Peyer's patch (tissue), 4 donors: ENCODE measurements at regions not wholly inside any gene's neighbourhood (a gene's known extent, or its start where the extent isn't known, plus 50 kb on each side); places are given as distances from the start of the nearest gene placed in this dataset.

Experiments
- DNase-seq, 3 donors: peaks; one replicate each; pipeline ENCODE4 v3.0.0-alpha.2; 2017 to 2019
- H3K27ac ChIP-seq, 4 donors: fragments of 200-600 bp; sonication (generic); one replicate each; pipeline ENCODE4 v1.5.1; 2016 to 2019
- H3K27me3 ChIP-seq, 2 donors: fragments of 200-600 bp; sonication (generic); one replicate each; pipeline ENCODE4 v1.5.1; 2019
- H3K36me3 ChIP-seq, 3 donors: fragments of 200-600 bp; sonication (generic); one replicate each; pipeline ENCODE4 v1.5.1; 2016 to 2019
- H3K4me1 ChIP-seq, 4 donors: fragments of 200-600 bp; sonication (generic); one replicate each; pipeline ENCODE4 v1.5.1; 2016 to 2019
- H3K4me3 ChIP-seq, 4 donors: fragments of 200-600 bp; sonication (generic); 1 replicate in 3 of 4; 2 replicates in 1 of 4; pipeline ENCODE4 v1.5.1; 2016 to 2019; ENCODE audit warnings: mild to moderate bottlenecking in 1 of 4
- H3K9me3 ChIP-seq, 4 donors: fragments of 200-600 bp; sonication (generic); one replicate each; pipeline ENCODE4 v1.5.1; 2016 to 2019; ENCODE audit warnings: mild to moderate bottlenecking in 1 of 4
- POLR2A ChIP-seq, 2 donors: fragments of 450-650 bp; IDR thresholded peaks; one replicate each; pipeline ENCODE4 v1.5.1; 2017; ENCODE audit warnings: antibody characterized with exemption in 2 of 2, mild to moderate bottlenecking in 2 of 2, moderate library complexity in 2 of 2
- TF ChIP-seq, protein P1 (sequence below), 6 experiments: fragments of 450-650 bp in 4 of 6; fragments of 200-600 bp in 2 of 6; sonication (generic) in 1 of 6; IDR thresholded peaks; one replicate each; pipeline ENCODE4 v1.5.1; 2017 to 2019; ENCODE audit warnings: antibody characterized with exemption in 6 of 6, mild to moderate bottlenecking in 3 of 6, moderate library complexity in 1 of 6

DNA sequence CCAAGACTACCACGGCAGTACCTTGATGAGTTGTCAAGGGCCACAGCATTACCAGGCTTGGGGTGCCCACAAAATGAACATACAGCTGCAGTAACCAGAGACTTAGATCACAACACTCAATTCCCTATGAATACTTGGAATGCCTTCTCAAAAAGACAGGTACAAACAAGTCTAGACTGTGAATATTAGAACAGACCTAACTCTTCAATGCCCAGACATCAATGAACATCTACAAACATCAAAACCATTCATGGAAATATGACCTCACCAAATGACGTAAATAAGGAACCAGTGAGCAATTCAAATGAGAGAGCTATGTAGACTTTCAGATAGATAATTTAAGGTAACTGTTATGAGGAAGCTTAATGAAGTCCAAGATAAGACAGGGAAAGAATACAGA is 185.1 kb upstream of the POU1F1 start:
- Histone ChIP-seq H3K27ac (no peak overlapping the region), H3K4me1 (no peaks in the 10 kb centered on the region), H3K4me3 (no peak overlapping the region), H3K9me3 (no peaks in the 10 kb centered on the region), H3K27me3 (no peaks in the 10 kb centered on the region), H3K36me3 (no peaks in the 10 kb centered on the region)
- TF ChIP-seq, protein P1, sequence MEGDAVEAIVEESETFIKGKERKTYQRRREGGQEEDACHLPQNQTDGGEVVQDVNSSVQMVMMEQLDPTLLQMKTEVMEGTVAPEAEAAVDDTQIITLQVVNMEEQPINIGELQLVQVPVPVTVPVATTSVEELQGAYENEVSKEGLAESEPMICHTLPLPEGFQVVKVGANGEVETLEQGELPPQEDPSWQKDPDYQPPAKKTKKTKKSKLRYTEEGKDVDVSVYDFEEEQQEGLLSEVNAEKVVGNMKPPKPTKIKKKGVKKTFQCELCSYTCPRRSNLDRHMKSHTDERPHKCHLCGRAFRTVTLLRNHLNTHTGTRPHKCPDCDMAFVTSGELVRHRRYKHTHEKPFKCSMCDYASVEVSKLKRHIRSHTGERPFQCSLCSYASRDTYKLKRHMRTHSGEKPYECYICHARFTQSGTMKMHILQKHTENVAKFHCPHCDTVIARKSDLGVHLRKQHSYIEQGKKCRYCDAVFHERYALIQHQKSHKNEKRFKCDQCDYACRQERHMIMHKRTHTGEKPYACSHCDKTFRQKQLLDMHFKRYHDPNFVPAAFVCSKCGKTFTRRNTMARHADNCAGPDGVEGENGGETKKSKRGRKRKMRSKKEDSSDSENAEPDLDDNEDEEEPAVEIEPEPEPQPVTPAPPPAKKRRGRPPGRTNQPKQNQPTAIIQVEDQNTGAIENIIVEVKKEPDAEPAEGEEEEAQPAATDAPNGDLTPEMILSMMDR (IDR thresholded peaks at IDR 0.05), result no peak
- TF ChIP-seq POLR2A (IDR thresholded peaks at IDR 0.05), result no peak
- no peak for DNase-seq

DNA sequence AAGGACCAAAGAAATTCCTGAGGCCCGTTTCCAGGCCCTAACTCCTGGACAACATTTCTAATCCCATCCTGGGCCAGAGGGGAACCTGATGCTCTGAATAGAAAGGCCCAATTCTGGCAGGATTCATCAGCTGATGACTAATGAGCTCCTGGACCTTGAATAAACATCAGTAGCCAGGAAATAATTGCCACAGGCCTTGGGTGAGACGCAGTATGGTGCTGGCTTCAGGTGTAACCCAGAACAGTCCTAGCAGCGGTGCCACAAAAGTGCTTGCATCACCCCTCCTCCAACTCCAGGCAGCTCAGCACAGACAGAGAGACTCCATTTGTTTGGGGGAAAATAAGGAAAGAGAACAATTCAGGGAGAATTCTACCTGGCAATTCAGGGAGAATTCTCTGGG is 184.7 kb upstream of the POU1F1 start:
- Histone ChIP-seq H3K27ac (no peak overlapping the region), H3K4me3 (no peak overlapping the region), H3K4me1 (no peaks in the 10 kb centered on the region), H3K9me3 (no peaks in the 10 kb centered on the region), H3K27me3 (no peaks in the 10 kb centered on the region), H3K36me3 (no peaks in the 10 kb centered on the region)
- no peak for DNase-seq
- no peak for TF ChIP-seq POLR2A (IDR thresholded peaks at IDR 0.05)
- TF ChIP-seq, protein P1 (IDR thresholded peaks at IDR 0.05), result no peak

DNA sequence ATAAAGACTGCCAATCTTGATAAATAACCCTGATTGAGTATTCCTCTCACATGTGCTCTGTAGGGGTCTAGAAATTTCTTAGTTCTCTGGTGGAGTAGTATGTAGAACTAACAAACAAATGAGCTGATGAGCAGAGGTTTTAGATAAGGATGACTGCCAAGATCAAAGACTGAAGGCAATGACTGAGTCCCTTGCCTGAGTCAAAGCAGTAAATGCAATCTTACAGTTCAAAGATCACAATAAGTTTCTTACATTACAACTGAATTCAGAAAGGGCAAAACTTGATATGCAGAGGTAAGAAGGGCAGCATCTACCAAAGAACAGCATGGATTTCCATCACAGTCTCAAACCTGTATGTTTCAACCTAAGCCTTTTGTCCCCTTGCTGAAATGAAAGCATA is 172.2 kb upstream of the POU1F1 start:
- H3K4me1 ChIP-seq, result no peaks in the 10 kb centered on the region
- no peak for DNase-seq
- TF ChIP-seq, protein P1 (IDR thresholded peaks at IDR 0.05), result no peak
- no peak for TF ChIP-seq POLR2A (IDR thresholded peaks at IDR 0.05)

DNA sequence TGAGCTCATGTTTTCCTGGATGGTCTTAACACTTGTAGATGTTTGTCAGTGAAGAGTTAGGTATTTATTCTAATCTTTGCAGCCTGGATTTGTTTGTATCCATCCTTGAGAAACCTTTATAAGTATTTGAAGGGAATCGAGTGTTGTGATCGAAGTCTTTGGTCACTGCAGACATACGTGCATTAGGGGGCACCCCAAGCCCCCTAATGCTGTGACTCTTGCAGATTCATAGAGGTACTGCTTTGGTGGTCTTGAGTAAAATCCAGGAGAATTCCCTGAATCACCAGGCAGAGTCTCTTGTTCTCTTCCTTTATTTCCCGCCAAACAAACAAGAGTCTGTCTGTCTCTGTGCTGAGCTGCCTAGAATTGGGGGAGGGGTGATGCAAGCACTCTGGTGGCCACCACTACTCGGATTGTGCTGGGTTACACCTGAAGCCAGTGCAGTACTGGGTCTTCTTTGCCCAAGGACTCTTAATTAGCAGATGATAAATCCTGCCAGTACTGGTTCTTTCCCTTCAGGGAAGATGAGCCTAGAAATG is 170.5 kb upstream of the POU1F1 start:
- H3K27ac ChIP-seq, result no peak overlapping the region
- H3K4me1 ChIP-seq, result no peaks in the 10 kb centered on the region
- TF ChIP-seq, protein P1 (IDR thresholded peaks at IDR 0.05), result no peak
- TF ChIP-seq POLR2A (IDR thresholded peaks at IDR 0.05), result no peak
- no peak overlapping the region for H3K4me3 ChIP-seq
- no peaks in the 10 kb centered on the region for H3K36me3 ChIP-seq
- no peaks in the 10 kb centered on the region for H3K9me3 ChIP-seq
- no peak for DNase-seq
- H3K27me3 ChIP-seq, result no peaks in the 10 kb centered on the region

More for the DNA sequence above, 172.2 kb upstream of the POU1F1 start:
- H3K4me3 ChIP-seq, result no peak overlapping the region
- no peaks in the 10 kb centered on the region for H3K36me3 ChIP-seq
- H3K9me3 ChIP-seq, result no peaks in the 10 kb centered on the region
- no peak overlapping the region for H3K27ac ChIP-seq
- no peaks in the 10 kb centered on the region for H3K27me3 ChIP-seq

DNA sequence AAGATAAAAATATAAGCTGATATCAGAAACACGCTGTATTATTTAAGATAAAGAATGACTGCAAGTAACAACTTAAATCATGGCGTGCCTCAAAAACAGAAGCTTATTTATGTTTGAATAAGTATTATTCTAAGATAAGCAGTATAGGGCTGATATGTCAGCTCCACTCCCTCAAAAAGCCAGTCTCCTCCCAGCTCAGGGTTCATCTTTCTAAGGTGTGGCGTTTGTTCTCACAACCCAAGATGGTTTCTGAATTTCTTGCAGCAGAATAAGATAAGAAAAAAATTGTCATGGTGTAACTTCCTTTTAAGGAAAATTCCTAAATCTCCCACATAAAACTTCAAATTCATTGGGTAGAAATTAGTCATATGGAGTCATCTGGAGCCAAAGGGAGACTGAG is 166.1 kb upstream of the POU1F1 start:
- H3K4me1 ChIP-seq, result no peaks in the 10 kb centered on the region
- peak in 1 of 3 donors; percentile 62 for DNase-seq
- no peak overlapping the region for H3K4me3 ChIP-seq
- H3K27ac ChIP-seq, result no peak overlapping the region
- no peaks in the 10 kb centered on the region for H3K36me3 ChIP-seq
- H3K27me3 ChIP-seq, result no peaks in the 10 kb centered on the region
- no peaks in the 10 kb centered on the region for H3K9me3 ChIP-seq
- TF ChIP-seq, protein P1 (IDR thresholded peaks at IDR 0.05), result no peak
- TF ChIP-seq POLR2A (IDR thresholded peaks at IDR 0.05), result no peak

DNA sequence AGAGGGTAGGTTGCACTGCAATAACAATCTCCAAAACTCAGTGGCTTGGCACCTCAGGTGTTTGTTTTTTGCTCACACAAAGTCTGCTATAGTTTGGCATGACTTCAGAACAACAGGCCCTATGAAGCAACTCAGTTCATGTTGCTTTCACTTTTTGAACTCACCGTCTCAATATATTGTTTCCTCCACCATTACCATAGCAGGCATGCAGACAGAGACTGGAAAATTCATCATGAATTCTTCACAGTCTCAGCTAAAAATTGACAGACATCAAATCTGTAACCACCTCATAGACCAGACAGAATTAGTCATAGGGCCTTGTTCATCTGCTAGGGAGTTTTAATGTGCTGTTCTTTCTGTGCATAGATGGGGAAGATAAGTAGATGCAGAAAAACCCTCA is 161.4 kb upstream of the POU1F1 start:
- Histone ChIP-seq H3K27ac (no peak overlapping the region), H3K4me1 (no peaks in the 10 kb centered on the region), H3K9me3 (no peaks in the 10 kb centered on the region), H3K36me3 (no peaks in the 10 kb centered on the region), H3K4me3 (no peak overlapping the region), H3K27me3 (no peaks in the 10 kb centered on the region)
- no peak for DNase-seq
- TF ChIP-seq, protein P1 (IDR thresholded peaks at IDR 0.05), result no peak
- no peak for TF ChIP-seq POLR2A (IDR thresholded peaks at IDR 0.05)
